Glutamatergic neuron (in vitro differentiated cells): ENCODE measurements at regions not wholly inside any gene's neighbourhood (a gene's known extent, or its start where the extent isn't known, plus 50 kb on each side); places are given as distances from the start of the nearest gene placed in this dataset.

ENCODE experiments used
- DNase-seq: peaks from one replicate; pipeline ENCODE4 v3.0.0; 2022
- H3K27ac Mint-ChIP-seq: one replicate; pipeline ENCODE4 v1.8.0; 2020; ENCODE audit warnings: mild to moderate bottlenecking, mixed read lengths, inconsistent platforms; ENCODE audit not compliant: unreplicated experiment
- H3K27me3 Mint-ChIP-seq: one replicate; pipeline ENCODE4 v1.8.0; 2020; ENCODE audit warnings: mild to moderate bottlenecking, moderate library complexity, mixed read lengths, inconsistent platforms; ENCODE audit not compliant: unreplicated experiment
- H3K36me3 Mint-ChIP-seq: one replicate; pipeline ENCODE4 v1.8.0; 2020; ENCODE audit warnings: mild to moderate bottlenecking, mixed read lengths, inconsistent platforms; ENCODE audit not compliant: unreplicated experiment
- H3K4me1 Mint-ChIP-seq: one replicate; pipeline ENCODE4 v1.8.0; 2020; ENCODE audit warnings: mild to moderate bottlenecking, low read depth, mixed read lengths, inconsistent platforms; ENCODE audit not compliant: unreplicated experiment
- H3K4me3 Mint-ChIP-seq: one replicate; pipeline ENCODE4 v1.8.0; 2020; ENCODE audit warnings: mild to moderate bottlenecking, mixed read lengths, inconsistent platforms; ENCODE audit not compliant: unreplicated experiment
- H3K9me3 Mint-ChIP-seq: one replicate; pipeline ENCODE4 v1.8.0; 2020; ENCODE audit warnings: mild to moderate bottlenecking, moderate library complexity, mixed read lengths, inconsistent platforms; ENCODE audit not compliant: unreplicated experiment
- CTCF ChIP-seq: fragments of 200-600 bp; sonication (generic); IDR thresholded peaks from one replicate; pipeline ENCODE4 v1.5.0; 2021; ENCODE audit not compliant: partially characterized antibody, unreplicated experiment

GRCh38 chr12:13358391-13358905 lies 161.9 kb downstream of the EMP1 start:
- H3K27ac Mint-ChIP-seq: no peak overlapping the region
- TF ChIP-seq CTCF: no peak
- no peak for DNase-seq
- no peak overlapping the region for H3K4me3 Mint-ChIP-seq
- H3K9me3 Mint-ChIP-seq: no peaks in the 10 kb centered on the region
- no peaks in the 10 kb centered on the region for H3K36me3 Mint-ChIP-seq
- H3K4me1 Mint-ChIP-seq: no peaks in the 10 kb centered on the region
- no peaks in the 10 kb centered on the region for H3K27me3 Mint-ChIP-seq

- H3K9me3 Mint-ChIP-seq: no peaks in the 10 kb centered on the region
- H3K36me3 Mint-ChIP-seq: no peaks in the 10 kb centered on the region
- no peak overlapping the region for H3K27ac Mint-ChIP-seq
- H3K4me3 Mint-ChIP-seq: no peak overlapping the region
- DNase-seq: no peak
- H3K4me1 Mint-ChIP-seq: no peaks in the 10 kb centered on the region
- TF ChIP-seq CTCF: no peak
- H3K27me3 Mint-ChIP-seq: peaks cover 4% of the 10 kb centered on the region
These were observed 154.4 kb downstream of the EMP1 start for GRCh38 chr12:13350946-13351345.

DNA sequence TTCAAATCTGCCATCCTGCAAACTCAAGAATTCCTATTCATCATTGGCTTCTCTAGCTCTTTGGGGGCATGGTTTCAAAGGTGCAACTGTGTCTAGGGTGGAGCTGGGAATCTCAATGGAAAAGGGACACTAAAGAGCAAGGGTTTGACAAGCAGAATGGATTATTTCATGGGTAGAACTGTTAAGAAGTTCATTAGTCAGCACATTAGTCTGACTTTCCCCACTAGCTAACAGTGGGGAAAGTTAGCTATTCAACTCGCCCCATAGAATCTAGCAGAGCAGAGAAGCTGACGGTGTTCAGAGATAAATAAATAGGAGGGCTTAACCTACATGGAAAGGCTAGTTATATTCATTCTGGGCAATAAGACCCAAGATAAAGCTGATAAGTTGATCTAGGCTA lies 153.9 kb downstream of the EMP1 start:
- no peaks in the 10 kb centered on the region for H3K36me3 Mint-ChIP-seq
- no peak overlapping the region for H3K27ac Mint-ChIP-seq

DNA sequence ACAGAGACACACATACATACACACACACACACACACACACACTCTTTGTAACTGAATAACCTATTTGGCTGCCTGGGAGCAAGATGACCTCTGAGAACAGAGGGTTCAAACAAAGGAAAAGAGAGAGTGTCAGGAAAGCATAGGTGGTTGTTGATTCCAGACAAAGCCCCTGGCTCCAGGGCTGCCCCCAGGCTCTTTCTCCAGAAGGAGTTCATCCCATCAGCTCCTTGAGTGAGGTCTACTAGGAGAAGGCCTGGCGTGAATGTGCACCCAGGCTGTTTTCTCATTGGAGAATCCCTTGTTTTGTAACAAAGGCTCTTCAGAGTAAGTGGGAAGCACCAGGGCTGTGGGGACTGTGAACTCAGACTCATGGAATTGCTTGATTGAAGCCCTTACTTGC lies 151.9 kb downstream of the EMP1 start:
- no peaks in the 10 kb centered on the region for H3K4me1 Mint-ChIP-seq
- H3K4me3 Mint-ChIP-seq: no peak overlapping the region
- no peak overlapping the region for H3K27ac Mint-ChIP-seq
- peaks cover 4% of the 10 kb centered on the region for H3K27me3 Mint-ChIP-seq
- no peak for TF ChIP-seq CTCF
- no peaks in the 10 kb centered on the region for H3K9me3 Mint-ChIP-seq
- no peak for DNase-seq
- H3K36me3 Mint-ChIP-seq: no peaks in the 10 kb centered on the region

More for the DNA sequence above, 153.9 kb downstream of the EMP1 start:
- H3K9me3 Mint-ChIP-seq: no peaks in the 10 kb centered on the region
- DNase-seq: no peak
- H3K4me1 Mint-ChIP-seq: no peaks in the 10 kb centered on the region
- no peak for TF ChIP-seq CTCF
- peaks cover 4% of the 10 kb centered on the region for H3K27me3 Mint-ChIP-seq
- H3K4me3 Mint-ChIP-seq: no peak overlapping the region

- no peaks in the 10 kb centered on the region for H3K36me3 Mint-ChIP-seq
- H3K27me3 Mint-ChIP-seq: peaks cover 4% of the 10 kb centered on the region
- TF ChIP-seq CTCF: no peak
- no peaks in the 10 kb centered on the region for H3K4me1 Mint-ChIP-seq
- H3K4me3 Mint-ChIP-seq: no peak overlapping the region
- H3K27ac Mint-ChIP-seq: peak overlapping the region; percentile 48
- H3K9me3 Mint-ChIP-seq: no peaks in the 10 kb centered on the region
- DNase-seq: no peak
These were observed 150.9 kb downstream of the EMP1 start for GRCh38 chr12:13347241-13348043.
